HG02938 (cell line): ENCODE measurements at regions not wholly inside any gene's neighbourhood (a gene's known extent, or its start where the extent isn't known, plus 50 kb on each side); places are given as distances from the start of the nearest gene placed in this dataset.
"Not testable (repeated sequence)": the region's sequence is repeated elsewhere in the genome, so short reads cannot be mapped to it uniquely, and the experiment has no call there.

Experiments
- ATAC-seq: cut with Tn5 transposase; IDR thresholded peaks from one replicate; pipeline ENCODE4 v1.9.1; 2021; ENCODE audit warnings: mild to moderate bottlenecking, moderate library complexity; ENCODE audit not compliant: unreplicated experiment

- not testable (repeated sequence) for ATAC-seq
Observed at GRCh38 chr7:34577934-34578333, 80.1 kb upstream of the NPSR1 start.

- not testable (repeated sequence) for ATAC-seq
Observed at GRCh38 chr7:34581698-34582097, 76.3 kb upstream of the NPSR1 start.

- no peak for ATAC-seq
Observed at GRCh38 chr7:34584526-34584925, 73.5 kb upstream of the NPSR1 start.

- no peak for ATAC-seq
Observed at GRCh38 chr7:34596887-34597286, 61.1 kb upstream of the NPSR1 start.

- no peak for ATAC-seq
Observed at GRCh38 chr7:34603711-34604444, 54.1 kb upstream of the NPSR1 start.
